Activated T-helper 1 cell treated with anti-CD3 and anti-CD28 coated beads, Interleukin-12 subunit alpha, Interleukin-12 subunit beta, Interleukin-2, Interleukin-4 antibody, amounts not matched to agents 30 ng/mL and 10 ng/mL and 1 ng/mL, durations not matched to agents 14 hours and 24 hours and 36 hours (primary cell): ENCODE measurements at regions not wholly inside any gene's neighbourhood (a gene's known extent, or its start where the extent isn't known, plus 50 kb on each side); places are given as distances from the start of the nearest gene placed in this dataset.

Source experiments
- DNase-seq: peaks from one replicate; pipeline ENCODE4 v3.0.0; 2021; ENCODE audit warnings: low spot score
- H3K27ac Mint-ChIP-seq: one replicate; pipeline ENCODE4 v1.8.0; 2021; ENCODE audit warnings: mild to moderate bottlenecking, mixed read lengths
- H3K27me3 Mint-ChIP-seq: one replicate; pipeline ENCODE4 v1.8.0; 2022; ENCODE audit warnings: mild to moderate bottlenecking, moderate library complexity, mixed read lengths; ENCODE audit not compliant: insufficient read depth
- H3K36me3 Mint-ChIP-seq: one replicate; pipeline ENCODE4 v1.8.0; 2021; ENCODE audit warnings: low read depth, mixed read lengths
- H3K4me1 Mint-ChIP-seq: one replicate; pipeline ENCODE4 v1.8.0; 2021; ENCODE audit warnings: low read depth, mixed read lengths
- H3K4me3 Mint-ChIP-seq: one replicate; pipeline ENCODE4 v1.8.0; 2021; ENCODE audit warnings: mild to moderate bottlenecking, moderate library complexity, mixed read lengths
- H3K9me3 Mint-ChIP-seq: one replicate; pipeline ENCODE4 v1.8.0; 2021; ENCODE audit warnings: mixed read lengths
- intact Hi-C: fragments of 100-400 bp; cut with micrococcal nuclease; formaldehyde crosslinking; loops from one replicate; pipeline ENCODE4 v1.15.1; 2024

DNA sequence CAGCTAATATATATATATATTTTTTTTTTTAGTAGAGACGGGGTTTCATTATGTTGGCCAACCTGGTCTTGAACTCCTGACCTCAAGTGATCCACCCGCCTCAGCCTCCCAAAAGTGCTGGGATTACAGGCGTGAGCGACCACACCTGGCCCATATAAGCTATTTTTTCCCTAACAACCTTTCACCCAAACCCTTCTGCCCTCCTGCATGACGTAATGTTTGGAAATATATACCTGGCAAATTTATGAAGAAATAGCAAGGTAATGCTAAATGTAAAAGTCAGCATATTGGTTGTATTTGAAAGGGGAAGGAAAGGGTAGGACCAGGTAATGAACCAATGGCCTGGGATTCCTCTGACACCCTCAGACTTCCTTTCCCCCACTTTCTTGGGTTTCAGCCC, 325.5 kb upstream of the ARID1B start:
- intact Hi-C loops, result no loop called here
- H3K27ac Mint-ChIP-seq, result no peak overlapping the region
- no peaks in the 10 kb centered on the region for H3K36me3 Mint-ChIP-seq
- no peaks in the 10 kb centered on the region for H3K9me3 Mint-ChIP-seq
- no peak for DNase-seq
- H3K4me1 Mint-ChIP-seq, result no peaks in the 10 kb centered on the region
- H3K27me3 Mint-ChIP-seq, result peaks cover 4% of the 10 kb centered on the region
- H3K4me3 Mint-ChIP-seq, result no peak overlapping the region

DNA sequence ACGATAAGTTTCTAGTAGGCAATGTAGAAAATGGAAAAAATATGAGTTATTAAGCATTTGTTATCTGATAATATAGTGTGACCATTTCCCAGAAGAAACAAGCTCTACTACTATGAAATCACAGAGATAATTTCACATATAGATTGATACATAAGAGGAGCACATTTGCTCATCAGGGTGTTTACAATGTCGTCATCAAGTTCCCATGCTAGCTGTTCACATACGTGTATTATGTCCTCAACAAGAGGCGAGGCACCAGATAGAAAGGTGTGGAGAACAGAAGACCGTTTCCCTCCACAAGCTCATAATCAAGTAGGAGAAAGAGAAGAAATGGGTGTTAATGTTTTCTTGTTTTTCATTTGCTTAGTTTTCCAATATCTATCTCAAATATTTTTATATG, 326.1 kb upstream of the ARID1B start:
- Mint-ChIP-seq H3K4me1 (no peaks in the 10 kb centered on the region), H3K9me3 (no peaks in the 10 kb centered on the region), H3K4me3 (no peak overlapping the region), H3K36me3 (no peaks in the 10 kb centered on the region), H3K27ac (no peak overlapping the region), H3K27me3 (peaks cover 4% of the 10 kb centered on the region)
- DNase-seq, result no peak
- intact Hi-C loops, result no loop called here

DNA sequence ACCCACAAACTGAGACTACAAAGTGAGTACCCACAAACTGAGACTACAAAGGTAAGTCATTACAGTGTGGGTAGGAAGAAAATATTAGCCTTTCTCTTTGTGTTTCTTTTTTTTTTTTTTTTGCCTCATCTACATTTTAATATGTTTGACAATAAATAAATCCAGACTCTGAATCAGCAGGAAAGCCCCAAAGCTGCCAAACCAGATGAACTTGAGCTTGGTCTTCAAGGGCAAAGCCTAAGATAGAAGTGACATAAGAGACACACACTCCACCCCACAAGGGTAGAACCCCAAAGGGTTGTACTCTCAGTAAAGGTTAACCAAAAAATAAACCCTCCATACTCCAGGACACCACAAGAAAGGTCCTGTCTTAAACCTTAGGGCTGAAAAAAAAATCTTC, 326.8 kb upstream of the ARID1B start:
- H3K9me3 Mint-ChIP-seq, result no peaks in the 10 kb centered on the region
- no peaks in the 10 kb centered on the region for H3K36me3 Mint-ChIP-seq
- H3K27me3 Mint-ChIP-seq, result peaks cover 4% of the 10 kb centered on the region
- intact Hi-C loops, result no loop called here
- H3K4me1 Mint-ChIP-seq, result no peaks in the 10 kb centered on the region
- no peak for DNase-seq
- no peak overlapping the region for H3K4me3 Mint-ChIP-seq
- H3K27ac Mint-ChIP-seq, result no peak overlapping the region

DNA sequence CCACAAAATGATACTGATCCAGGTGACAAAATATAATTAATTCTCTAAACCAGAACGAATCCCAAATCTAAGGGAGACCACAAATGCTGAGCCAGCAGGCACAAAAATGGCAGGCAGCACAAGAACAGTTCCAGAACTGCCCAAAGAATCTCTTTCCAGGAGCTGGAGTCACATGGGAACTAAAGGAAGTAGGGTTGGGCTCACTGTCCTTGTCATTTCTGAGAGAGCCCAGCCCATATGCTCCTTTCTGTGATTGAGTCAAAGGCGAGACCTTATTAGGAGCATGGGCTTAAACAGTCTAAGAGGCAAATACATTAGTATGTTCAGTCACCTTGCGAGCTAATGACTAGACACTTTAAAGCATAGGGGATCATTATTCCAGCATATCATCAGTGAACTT, 327.6 kb upstream of the ARID1B start:
- intact Hi-C loops, result no loop called here
- Mint-ChIP-seq H3K4me1 (no peaks in the 10 kb centered on the region), H3K27ac (no peak overlapping the region), H3K36me3 (no peaks in the 10 kb centered on the region), H3K27me3 (peaks cover 2% of the 10 kb centered on the region), H3K9me3 (no peaks in the 10 kb centered on the region), H3K4me3 (no peak overlapping the region)
- DNase-seq, result no peak

DNA sequence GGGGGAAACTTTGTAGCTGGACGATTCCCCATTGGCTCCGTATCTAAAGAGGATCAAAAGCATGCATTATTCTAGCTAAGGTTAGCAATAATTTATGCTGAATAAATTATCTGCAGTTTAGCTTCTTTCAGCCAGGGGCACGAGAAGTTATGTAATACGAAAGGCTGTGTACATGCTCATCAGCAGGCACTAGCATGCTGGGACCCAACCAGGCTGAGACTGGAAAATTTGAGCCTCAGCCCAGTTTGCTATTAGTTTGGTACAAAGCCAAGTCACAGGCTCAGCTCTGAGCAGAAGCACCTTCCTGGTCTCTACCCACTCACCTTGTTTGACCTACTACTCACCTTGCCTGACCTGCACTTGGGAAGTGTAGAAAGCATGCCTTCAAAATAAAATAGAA, 328.1 kb upstream of the ARID1B start:
- intact Hi-C loops, result no loop called here
- Mint-ChIP-seq H3K27ac (no peak overlapping the region), H3K9me3 (no peaks in the 10 kb centered on the region)

DNA sequence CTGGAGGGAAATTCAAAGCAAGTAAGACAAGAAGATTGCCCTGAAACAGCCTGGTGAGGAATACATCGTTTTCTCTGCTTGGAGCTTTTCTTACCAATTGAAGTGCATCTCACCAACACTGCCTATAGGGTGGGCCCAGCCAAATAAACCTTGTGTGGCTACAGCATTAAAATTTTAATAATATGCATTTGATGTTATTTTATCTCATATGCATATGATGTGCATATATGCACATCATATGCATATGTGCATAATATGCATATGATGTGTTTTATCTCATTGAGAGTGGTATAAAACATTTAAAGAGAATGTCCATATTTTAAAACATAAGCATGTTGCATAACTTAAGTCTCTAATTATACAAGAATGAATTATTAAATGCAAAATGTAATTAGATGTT, 328.6 kb upstream of the ARID1B start:
- Mint-ChIP-seq H3K4me1 (no peaks in the 10 kb centered on the region), H3K27ac (no peak overlapping the region), H3K9me3 (no peaks in the 10 kb centered on the region), H3K4me3 (no peak overlapping the region), H3K36me3 (no peaks in the 10 kb centered on the region), H3K27me3 (peaks cover 3% of the 10 kb centered on the region)
- intact Hi-C loops, result no loop called here
- no peak for DNase-seq

More for the DNA sequence above, 328.1 kb upstream of the ARID1B start:
- H3K4me1 Mint-ChIP-seq, result no peaks in the 10 kb centered on the region
- H3K27me3 Mint-ChIP-seq, result peaks cover 2% of the 10 kb centered on the region
- no peak for DNase-seq
- H3K4me3 Mint-ChIP-seq, result no peak overlapping the region
- no peaks in the 10 kb centered on the region for H3K36me3 Mint-ChIP-seq

DNA sequence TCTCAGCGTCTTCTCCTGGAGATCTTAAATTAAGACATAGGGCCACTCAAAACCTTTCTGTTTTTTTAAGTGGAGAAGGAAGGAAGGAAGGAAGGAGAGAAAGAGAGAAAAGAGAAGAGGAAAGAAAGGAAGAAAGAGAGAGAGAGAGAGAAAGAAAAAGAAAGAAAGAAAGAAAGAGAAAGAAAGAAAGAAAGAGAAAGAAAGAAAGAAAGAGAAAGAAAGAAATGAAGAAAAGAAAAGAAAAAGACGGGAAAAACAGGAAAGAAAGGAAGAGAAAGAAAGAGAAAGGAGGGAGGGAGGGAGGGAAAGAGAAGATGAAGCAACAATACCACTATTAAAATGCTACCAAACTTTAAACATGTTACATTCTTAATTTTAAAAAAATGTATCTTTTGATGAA, 336.5 kb upstream of the ARID1B start:
- no peaks in the 10 kb centered on the region for H3K9me3 Mint-ChIP-seq
- no peaks in the 10 kb centered on the region for H3K36me3 Mint-ChIP-seq
- intact Hi-C loops, result no loop called here
- DNase-seq, result no peak
- no peak overlapping the region for H3K27ac Mint-ChIP-seq
- peaks cover 1% of the 10 kb centered on the region for H3K27me3 Mint-ChIP-seq
- no peak overlapping the region for H3K4me3 Mint-ChIP-seq
- no peaks in the 10 kb centered on the region for H3K4me1 Mint-ChIP-seq

DNA sequence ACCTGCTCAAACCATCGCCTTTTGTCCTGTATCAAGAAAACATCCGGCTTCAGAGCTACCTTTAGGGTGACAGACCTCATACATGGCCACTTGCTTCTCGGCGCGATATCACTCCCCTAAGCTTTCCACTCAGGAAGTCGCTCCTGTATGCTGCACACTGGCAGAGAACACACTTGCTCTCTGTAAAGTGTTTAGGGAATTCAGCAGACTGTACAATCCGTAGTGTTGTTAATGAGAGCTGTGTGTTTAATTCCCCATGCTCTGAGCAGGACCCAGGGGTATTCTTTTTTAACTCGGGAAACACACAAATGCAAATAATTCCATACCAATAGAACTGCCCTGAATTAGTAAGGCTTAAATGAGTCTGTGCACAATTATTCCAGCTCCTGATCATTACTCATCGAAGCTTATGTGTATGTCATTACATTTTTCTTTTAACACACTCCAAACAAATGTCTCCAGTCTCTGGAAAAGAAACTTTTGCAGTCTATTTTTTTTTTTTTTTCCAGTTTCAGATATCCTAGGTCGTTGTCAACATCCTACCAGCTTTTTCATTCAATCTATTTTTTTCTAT, 338.7 kb upstream of the ARID1B start:
- Mint-ChIP-seq H3K36me3 (no peaks in the 10 kb centered on the region), H3K4me1 (no peaks in the 10 kb centered on the region), H3K27ac (no peak overlapping the region), H3K27me3 (no peaks in the 10 kb centered on the region), H3K9me3 (peaks cover 5% of the 10 kb centered on the region), H3K4me3 (no peak overlapping the region)
- intact Hi-C loops, result no loop called here
- DNase-seq, result no peak

DNA sequence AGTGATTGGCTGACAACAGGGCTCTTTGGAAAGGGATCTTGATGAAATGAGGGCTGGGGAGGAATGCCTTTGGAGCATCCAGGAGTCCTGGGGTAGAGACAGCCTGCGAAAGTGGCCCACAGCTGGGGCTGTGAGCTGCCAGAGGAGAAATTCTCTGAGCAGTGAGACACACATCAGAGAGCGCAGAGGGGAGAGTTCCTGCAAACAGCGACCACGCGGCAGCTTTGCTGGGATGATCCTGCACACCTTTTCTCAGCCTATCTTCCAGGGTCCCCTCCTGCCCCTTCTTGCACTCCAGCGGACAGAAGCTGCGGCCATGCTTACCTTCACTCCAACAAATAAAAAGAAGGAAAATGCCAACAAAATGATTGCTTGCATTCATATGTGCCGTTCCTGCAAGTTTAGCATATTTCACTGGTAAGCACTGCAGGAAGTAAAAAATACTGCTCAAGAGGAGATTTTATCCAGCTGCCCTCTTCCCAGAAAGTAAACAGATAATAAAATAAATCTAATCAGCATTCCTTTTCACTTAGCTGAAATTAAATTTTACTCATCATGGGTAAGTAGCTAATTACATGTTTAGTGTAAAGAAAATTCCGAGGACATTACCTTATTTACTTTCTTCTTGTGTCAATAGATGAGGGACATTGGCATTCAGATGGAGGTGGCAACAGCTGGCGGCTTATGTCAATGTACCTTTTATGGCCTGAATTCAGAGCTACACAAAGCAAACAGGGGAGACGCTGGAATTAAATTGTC, 339.9 kb upstream of the ARID1B start:
- H3K4me3 Mint-ChIP-seq, result no peak overlapping the region
- no peak for DNase-seq
- H3K27ac Mint-ChIP-seq, result no peak overlapping the region
- no peaks in the 10 kb centered on the region for H3K4me1 Mint-ChIP-seq
- intact Hi-C loops, result no loop called here
- H3K27me3 Mint-ChIP-seq, result no peaks in the 10 kb centered on the region
- H3K9me3 Mint-ChIP-seq, result peaks cover 5% of the 10 kb centered on the region
- no peaks in the 10 kb centered on the region for H3K36me3 Mint-ChIP-seq

DNA sequence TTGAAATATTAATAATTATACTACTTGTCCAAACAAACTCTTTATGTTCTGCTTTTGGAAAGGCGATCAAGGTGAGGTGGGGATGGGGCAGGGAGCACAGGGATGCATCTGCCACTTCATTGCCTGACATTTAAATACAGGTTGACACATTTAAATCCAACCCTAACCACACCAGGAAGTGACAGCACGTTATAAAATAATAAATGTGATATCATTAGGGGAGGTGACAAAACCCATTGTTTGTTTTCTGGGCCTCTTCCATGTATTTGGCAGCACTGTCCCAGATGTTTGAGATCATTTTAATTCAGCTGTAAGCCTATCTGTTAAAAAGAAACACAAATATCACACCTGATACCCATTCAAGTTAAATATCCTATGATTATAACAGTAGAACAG, 342.4 kb upstream of the ARID1B start:
- DNase-seq, result no peak
- no peak overlapping the region for H3K27ac Mint-ChIP-seq
- no peaks in the 10 kb centered on the region for H3K27me3 Mint-ChIP-seq
- H3K9me3 Mint-ChIP-seq, result peaks cover 5% of the 10 kb centered on the region
- H3K4me1 Mint-ChIP-seq, result no peaks in the 10 kb centered on the region
- intact Hi-C loops, result no loop called here
- no peaks in the 10 kb centered on the region for H3K36me3 Mint-ChIP-seq
- no peak overlapping the region for H3K4me3 Mint-ChIP-seq

DNA sequence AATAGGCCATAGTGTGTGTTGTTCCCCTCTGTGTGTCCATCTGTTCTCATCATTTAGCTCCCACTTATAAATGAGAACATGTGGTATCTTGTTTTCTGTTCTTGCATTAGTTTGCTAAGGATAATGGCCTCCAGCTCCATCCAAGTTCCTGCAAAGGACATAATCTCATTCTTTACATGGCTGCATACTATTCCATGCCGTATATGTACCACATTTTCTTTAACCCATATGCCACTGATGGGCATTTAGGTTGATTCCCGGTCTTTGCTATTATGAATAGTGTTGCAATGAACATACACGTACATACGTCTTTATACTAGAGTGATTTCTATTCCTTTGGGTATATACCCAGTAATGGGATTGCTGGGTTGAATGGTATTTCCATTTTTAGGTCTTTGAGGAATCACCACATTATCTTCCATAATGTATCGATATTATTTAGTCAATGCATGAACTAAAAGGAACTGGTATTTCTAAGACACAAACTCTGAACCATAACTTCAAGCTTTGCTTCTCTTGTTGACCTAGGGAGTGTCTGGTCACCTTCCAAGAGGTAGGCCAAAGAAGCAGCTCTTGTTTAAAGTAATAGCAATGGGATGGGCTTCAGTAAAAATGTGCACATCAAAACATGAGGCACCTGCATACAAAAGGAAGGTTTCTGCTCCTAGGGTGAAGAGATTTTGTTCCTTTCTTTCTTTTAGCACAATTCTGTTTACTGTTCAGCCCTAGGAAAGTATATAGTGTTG, 343.0 kb upstream of the ARID1B start:
- H3K36me3 Mint-ChIP-seq, result no peaks in the 10 kb centered on the region
- H3K4me1 Mint-ChIP-seq, result no peaks in the 10 kb centered on the region
- H3K4me3 Mint-ChIP-seq, result no peak overlapping the region
- H3K27ac Mint-ChIP-seq, result no peak overlapping the region
- peaks cover 5% of the 10 kb centered on the region for H3K9me3 Mint-ChIP-seq
- no peak for DNase-seq
- intact Hi-C loops, result no loop called here
- no peaks in the 10 kb centered on the region for H3K27me3 Mint-ChIP-seq

DNA sequence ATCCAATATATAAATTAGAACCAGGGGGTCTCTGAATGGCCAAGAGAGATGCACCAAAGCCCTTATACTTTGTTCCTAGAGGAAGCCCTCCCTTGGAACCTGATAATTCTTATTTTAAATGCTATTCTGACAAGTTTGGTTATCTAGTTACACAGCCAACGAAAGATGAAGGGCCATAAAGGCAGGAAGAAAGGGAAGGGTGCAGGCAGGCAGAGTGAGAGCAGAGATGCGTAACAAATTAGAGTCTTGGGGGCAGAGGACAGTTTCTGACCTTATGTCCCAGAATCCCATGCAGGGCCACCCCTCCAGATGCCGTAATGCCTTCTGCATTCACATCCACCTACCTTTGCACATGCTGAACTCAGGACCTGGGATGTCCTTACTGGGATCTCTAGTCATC, 344.6 kb upstream of the ARID1B start:
- Mint-ChIP-seq H3K27me3 (no peaks in the 10 kb centered on the region), H3K4me3 (no peak overlapping the region), H3K36me3 (no peaks in the 10 kb centered on the region), H3K4me1 (no peaks in the 10 kb centered on the region), H3K27ac (no peak overlapping the region), H3K9me3 (peaks cover 5% of the 10 kb centered on the region)
- DNase-seq, result no peak
- intact Hi-C loops, result no loop called here

DNA sequence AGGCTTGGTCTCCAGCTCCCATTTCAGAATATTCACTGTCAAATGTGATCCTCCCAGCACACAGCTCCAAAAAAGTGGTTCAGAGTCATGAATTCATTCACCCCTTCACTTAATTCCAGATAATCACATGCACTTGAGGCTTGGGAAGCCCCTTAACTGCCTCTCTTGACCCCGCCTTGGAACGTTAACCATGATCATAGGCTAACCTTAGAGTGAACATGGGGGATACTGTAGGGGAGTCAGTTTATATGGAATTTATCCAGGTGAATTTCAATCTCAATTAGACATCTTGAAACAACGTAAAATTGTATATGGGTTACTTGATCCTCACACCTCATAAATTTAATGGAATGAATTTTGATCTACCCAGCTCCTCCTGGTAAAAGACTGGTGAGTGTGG, 346.8 kb upstream of the ARID1B start:
- no peak for DNase-seq
- H3K27me3 Mint-ChIP-seq, result peaks cover 2% of the 10 kb centered on the region
- intact Hi-C loops, result no loop called here
- H3K36me3 Mint-ChIP-seq, result no peaks in the 10 kb centered on the region
- no peak overlapping the region for H3K27ac Mint-ChIP-seq
- no peak overlapping the region for H3K4me3 Mint-ChIP-seq
- no peaks in the 10 kb centered on the region for H3K4me1 Mint-ChIP-seq
- H3K9me3 Mint-ChIP-seq, result peaks cover 5% of the 10 kb centered on the region
